Fibroblast of lung (primary cell): ENCODE measurements at regions not wholly inside any gene's neighbourhood (a gene's known extent, or its start where the extent isn't known, plus 50 kb on each side); places are given as distances from the start of the nearest gene placed in this dataset.

Source experiments
- DNase-seq, 2 donors: peaks; one replicate each; pipeline versions ENCODE4 v3.0.0 to v3.0.0-alpha.2; 2010; ENCODE audit warnings: low read depth in 2 of 2
- H2AFZ ChIP-seq: 2 replicates; pipeline ENCODE4 v1.5.1; 2012; ENCODE audit warnings: low read length, control low read depth, inconsistent platforms
- H3K27ac ChIP-seq: 2 replicates; pipeline ENCODE4 v1.5.1; 2011; ENCODE audit warnings: low read length, control low read depth; ENCODE audit not compliant: insufficient read depth
- H3K27me3 ChIP-seq: 2 replicates; pipeline ENCODE4 v1.5.1; 2011; ENCODE audit warnings: mild to moderate bottlenecking, low read length; ENCODE audit not compliant: control insufficient read depth, insufficient read depth
- H3K36me3 ChIP-seq: 2 replicates; pipeline ENCODE4 v1.5.1; 2011; ENCODE audit warnings: low read length; ENCODE audit not compliant: control insufficient read depth, insufficient read depth
- H3K4me1 ChIP-seq: 2 replicates; pipeline ENCODE4 v1.5.1; 2011; ENCODE audit warnings: low read length; ENCODE audit not compliant: control insufficient read depth, insufficient read depth; ENCODE audit errors: extremely low read depth
- H3K4me2 ChIP-seq: 2 replicates; pipeline ENCODE4 v1.5.1; 2011; ENCODE audit warnings: low read length, control low read depth; ENCODE audit not compliant: insufficient read depth; ENCODE audit errors: extremely low read depth
- H3K4me3 ChIP-seq, 4 experiments: fragments of 200-600 bp in 1 of 4; sonication (generic) in 1 of 4; replicated peaks in 1 of 4; 2 replicates each; pipeline ENCODE4 v1.5.1; 2011 to 2016; ENCODE audit warnings: low read length in 4 of 4, low read depth in 3 of 4, mild to moderate bottlenecking in 3 of 4, control low read depth in 2 of 4, inconsistent platforms in 1 of 4, mixed read lengths in 1 of 4; ENCODE audit not compliant: insufficient read depth in 1 of 4; ENCODE audit errors: control extremely low read depth in 1 of 4
- H3K79me2 ChIP-seq: 2 replicates; pipeline ENCODE4 v1.5.1; 2012; ENCODE audit warnings: mild to moderate bottlenecking, low read length, inconsistent platforms; ENCODE audit not compliant: control insufficient read depth, insufficient read depth
- H3K9ac ChIP-seq: 2 replicates; pipeline ENCODE4 v1.5.1; 2011; ENCODE audit warnings: mild to moderate bottlenecking, low read length, control low read depth; ENCODE audit not compliant: insufficient read depth
- H3K9me3 ChIP-seq: 2 replicates; pipeline ENCODE4 v1.5.1; 2012; ENCODE audit warnings: low read depth, low read length; ENCODE audit not compliant: control insufficient read depth, insufficient read depth
- H4K20me1 ChIP-seq: 2 replicates; pipeline ENCODE4 v1.5.1; 2011; ENCODE audit warnings: low read length; ENCODE audit not compliant: control insufficient read depth, insufficient read depth; ENCODE audit errors: extremely low read depth
- CTCF ChIP-seq, 2 donors: IDR thresholded peaks in 1 of 2; conservative IDR thresholded peaks in 1 of 2; 1 replicate in 1 of 2; 2 replicates in 1 of 2; pipeline ENCODE4 v1.5.1; 2011 to 2012; ENCODE audit warnings: low read length in 2 of 2, control low read depth in 1 of 2, inconsistent platforms in 1 of 2, low read depth in 1 of 2, mild to moderate bottlenecking in 1 of 2
- EZH2 ChIP-seq: IDR thresholded peaks from 2 replicates; pipeline ENCODE4 v1.5.1; 2012; ENCODE audit warnings: low read length, control low read depth, mild to moderate bottlenecking; ENCODE audit errors: missing control alignments

- TF ChIP-seq EZH2 (no peak), CTCF (conservative IDR thresholded peaks at IDR 0.05 in 1 of 2, IDR thresholded peaks at IDR 0.05 in 1 of 2; ENCODE audit: low read depth in 1 of 2, low read length in 2 of 2) (no peak)
- DNase-seq: no peak
- Histone ChIP-seq H3K4me3 (no peak overlapping the region), H3K4me2 (no peak overlapping the region), H3K4me1 (no peaks in the 10 kb centered on the region), H3K9me3 (no peaks in the 10 kb centered on the region), H2AFZ (no peak overlapping the region), H3K36me3 (no peaks in the 10 kb centered on the region), H3K27me3 (no peaks in the 10 kb centered on the region), H3K9ac (no peak overlapping the region), H3K27ac (no peak overlapping the region), H4K20me1 (no peaks in the 10 kb centered on the region), H3K79me2 (no peaks in the 10 kb centered on the region)
These were observed 810.1 kb upstream of the CELF2 start for GRCh38 chr10:10207538-10207937.

GRCh38 chr10:10208196-10208595 is 809.5 kb upstream of the CELF2 start:
- Histone ChIP-seq H3K4me1 (no peaks in the 10 kb centered on the region), H3K79me2 (no peaks in the 10 kb centered on the region), H4K20me1 (no peaks in the 10 kb centered on the region), H3K4me3 (no peak overlapping the region), H3K9ac (no peak overlapping the region), H3K36me3 (no peaks in the 10 kb centered on the region), H3K9me3 (no peaks in the 10 kb centered on the region), H3K27ac (no peak overlapping the region), H3K4me2 (no peak overlapping the region), H2AFZ (no peak overlapping the region), H3K27me3 (no peaks in the 10 kb centered on the region)
- TF ChIP-seq EZH2: no peak
- TF ChIP-seq CTCF (conservative IDR thresholded peaks at IDR 0.05 in 1 of 2, IDR thresholded peaks at IDR 0.05 in 1 of 2; ENCODE audit: low read depth in 1 of 2, low read length in 2 of 2): no peak
- peak in 1 of 2 donors; percentile 29 for DNase-seq

- Histone ChIP-seq H3K36me3 (no peaks in the 10 kb centered on the region), H3K27me3 (no peaks in the 10 kb centered on the region), H3K9ac (no peak overlapping the region), H3K9me3 (no peaks in the 10 kb centered on the region), H3K4me2 (no peak overlapping the region), H4K20me1 (no peaks in the 10 kb centered on the region), H2AFZ (no peak overlapping the region), H3K79me2 (no peaks in the 10 kb centered on the region), H3K4me1 (no peaks in the 10 kb centered on the region), H3K27ac (no peak overlapping the region), H3K4me3 (no peak overlapping the region)
- DNase-seq: peak; percentile 3 to 94
- TF ChIP-seq CTCF (conservative IDR thresholded peaks at IDR 0.05 in 1 of 2, IDR thresholded peaks at IDR 0.05 in 1 of 2; ENCODE audit: low read depth in 1 of 2, low read length in 2 of 2) (no peak), EZH2 (no peak)
These were observed 808.5 kb upstream of the CELF2 start for GRCh38 chr10:10209167-10209566.
